CD1c-positive myeloid dendritic cell (primary cell): ENCODE measurements at regions not wholly inside any gene's neighbourhood (a gene's known extent, or its start where the extent isn't known, plus 50 kb on each side); places are given as distances from the start of the nearest gene placed in this dataset.

ENCODE experiments used
- DNase-seq: peaks from one replicate; pipeline ENCODE4 v3.0.0-alpha.2; 2016; ENCODE audit errors: extremely low spot score

- DNase-seq = no peak
Measured at GRCh38 chr16:85473323-85473722, 139.8 kb upstream of the GSE1 start.

DNA sequence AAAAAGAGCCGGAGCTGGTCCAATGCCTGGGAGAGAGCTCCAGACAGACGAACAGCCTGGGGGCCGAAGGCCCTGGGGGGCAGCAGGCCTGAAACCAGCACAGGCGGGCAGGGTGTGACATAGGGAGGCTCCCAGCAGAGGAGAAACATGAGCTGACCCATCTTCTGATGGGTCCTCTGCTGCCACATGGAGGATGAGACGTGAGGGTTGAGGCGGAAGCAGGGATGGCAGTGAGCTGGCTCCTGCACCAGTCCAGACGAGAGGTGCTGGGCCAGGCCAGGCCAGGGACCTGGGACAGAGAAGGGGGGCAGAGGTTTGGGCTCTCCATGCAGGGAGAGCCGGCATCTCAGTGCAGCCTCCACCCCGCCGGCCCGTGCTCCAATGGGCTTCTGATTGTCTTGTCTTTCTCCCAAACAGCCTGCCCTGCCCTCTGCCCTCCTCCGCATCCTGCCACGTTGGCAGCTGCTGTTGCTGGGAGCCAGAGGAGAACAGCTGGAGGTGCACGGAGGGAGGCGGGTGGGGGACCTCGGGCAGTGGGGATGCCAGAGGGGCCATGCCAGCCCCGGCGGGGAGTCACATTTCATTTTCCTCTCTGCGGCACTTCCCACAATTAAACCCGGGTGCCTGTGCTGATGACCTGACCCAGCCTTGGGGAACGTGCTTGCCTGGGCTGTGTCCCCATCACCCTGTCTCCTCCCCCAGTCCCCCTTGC, 139.1 kb upstream of the GSE1 start:
- DNase-seq = no peak

DNA sequence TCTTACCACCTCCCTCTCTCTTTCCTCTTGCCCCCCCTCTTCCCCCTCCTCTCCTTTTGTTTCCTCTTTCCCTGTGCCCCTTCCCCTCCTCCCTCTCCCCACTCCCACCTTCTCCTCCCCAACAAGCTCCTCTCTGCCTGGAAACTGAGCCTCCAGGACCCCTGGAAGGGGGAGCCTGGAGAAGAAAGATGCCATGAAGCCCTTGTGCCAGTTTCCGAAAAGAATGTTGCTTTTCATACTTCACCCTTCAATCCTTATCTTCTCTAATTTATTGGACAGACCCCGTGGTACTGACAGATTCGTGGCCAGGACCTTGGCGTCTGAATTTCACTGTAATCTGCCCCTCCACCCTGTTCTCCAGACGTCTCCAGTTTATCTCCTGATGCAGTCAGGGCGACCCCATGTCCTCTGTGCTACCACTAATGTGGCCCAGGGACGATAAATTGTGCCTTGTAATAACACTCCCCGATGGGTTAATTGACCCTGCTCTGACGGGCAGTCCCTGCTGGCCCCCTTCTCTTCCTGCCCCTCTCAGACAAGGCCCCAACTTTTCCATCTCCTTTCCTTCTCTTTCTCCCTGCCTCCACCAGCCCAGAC, 138.4 kb upstream of the GSE1 start:
- no peak for DNase-seq

DNA sequence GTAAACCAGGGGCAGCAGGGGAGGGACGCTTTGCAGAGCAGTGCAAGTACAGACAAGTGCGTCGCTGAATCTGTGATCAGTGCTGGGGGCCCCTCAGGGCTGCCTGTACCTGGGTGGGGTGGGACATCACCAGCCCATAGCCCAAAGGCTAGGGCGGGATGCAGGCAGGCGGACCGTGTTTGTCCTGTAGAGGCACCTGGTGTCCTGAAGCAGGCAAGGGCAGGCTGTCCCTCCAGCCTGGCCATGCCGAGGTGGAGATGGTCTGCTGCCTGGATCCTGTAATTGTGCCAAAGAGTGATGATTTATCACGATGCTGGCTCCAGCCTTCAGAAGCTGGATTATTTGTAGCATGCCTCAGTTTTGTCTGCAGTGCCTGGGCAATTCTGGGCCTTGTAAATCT, 137.9 kb upstream of the GSE1 start:
- DNase-seq = no peak

GRCh38 chr16:85475691-85476300, 137.3 kb upstream of the GSE1 start:
- DNase-seq = no peak

- DNase-seq = no peak
Measured at GRCh38 chr16:85476389-85476788, 136.7 kb upstream of the GSE1 start.

- DNase-seq = peak; percentile 1
Measured at GRCh38 chr16:85477801-85478363, 135.2 kb upstream of the GSE1 start.

DNA sequence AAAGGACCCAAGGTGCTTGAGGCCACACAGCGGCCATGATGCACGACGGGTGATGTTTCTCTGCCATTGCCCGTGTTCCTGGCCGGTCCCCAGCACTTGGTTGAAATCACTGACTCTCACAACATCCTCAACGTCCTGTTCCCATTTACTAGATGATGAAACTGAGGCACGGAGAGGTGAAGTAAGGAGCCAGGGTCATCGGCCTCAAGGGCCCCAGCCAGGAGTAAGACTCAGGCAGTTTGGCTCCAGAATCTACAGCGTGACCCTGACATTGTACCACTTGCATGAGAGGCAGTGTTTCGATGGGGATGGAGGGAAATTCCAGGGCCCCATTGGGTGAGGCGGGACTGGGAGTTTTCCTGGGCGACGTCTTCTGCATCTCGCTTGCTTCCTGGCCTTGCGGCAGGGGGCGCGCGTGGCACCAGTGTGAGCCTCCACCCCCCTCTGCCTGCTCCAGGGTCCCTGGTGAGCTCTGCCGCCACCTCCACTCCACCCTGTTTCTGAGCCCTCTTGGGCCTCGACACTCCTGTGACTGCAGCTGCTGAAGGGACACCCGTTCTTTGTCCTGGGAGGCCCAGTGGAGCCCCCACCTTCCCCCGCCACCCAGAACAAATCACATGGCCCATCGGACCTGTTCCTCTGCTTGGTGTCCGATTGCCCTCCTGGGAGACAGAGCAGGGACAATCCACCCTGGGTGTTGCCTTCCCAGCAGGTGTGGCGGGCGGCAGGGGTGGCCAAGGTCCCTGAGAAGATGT, 133.0 kb upstream of the GSE1 start:
- DNase-seq = peak; percentile 5

DNA sequence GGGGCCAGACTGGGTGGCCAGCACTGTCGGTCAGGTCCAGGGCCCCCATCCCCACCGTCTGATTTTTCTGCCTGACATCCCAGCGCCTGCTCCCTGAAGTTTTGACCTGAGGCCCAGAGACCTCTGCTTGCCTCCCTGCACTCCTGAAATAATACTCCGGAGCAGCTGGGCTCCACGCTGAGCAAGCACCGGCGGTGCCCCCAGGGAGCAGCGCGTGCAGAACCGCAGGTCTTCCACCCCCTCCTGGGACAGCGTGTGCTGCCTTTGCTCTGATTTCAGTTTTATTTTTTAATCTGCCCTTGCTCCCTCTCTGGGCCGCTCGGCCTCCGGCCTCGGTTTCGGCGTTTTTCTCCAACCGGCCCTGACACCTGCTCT, 132.4 kb upstream of the GSE1 start:
- no peak for DNase-seq

DNA sequence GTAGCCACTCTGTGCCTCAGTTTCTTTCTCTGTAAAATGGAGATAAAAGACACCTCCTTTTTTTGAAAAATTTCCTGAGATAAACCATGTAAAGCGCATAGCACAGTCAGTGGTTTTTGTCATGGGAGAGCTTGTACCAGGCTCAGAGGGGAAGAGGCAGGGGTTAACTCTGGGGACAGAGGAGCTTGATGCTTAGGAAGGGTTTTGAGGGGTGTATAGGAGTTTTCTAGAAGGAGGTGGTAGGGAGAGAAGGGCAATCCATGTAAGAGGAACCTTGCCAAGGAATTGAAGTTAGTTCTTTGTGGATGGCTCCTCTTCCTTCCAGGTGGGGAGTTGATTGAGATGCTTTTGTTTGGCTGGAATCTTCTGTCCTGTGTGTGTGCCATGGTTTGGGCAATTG, 131.9 kb upstream of the GSE1 start:
- DNase-seq = no peak

- DNase-seq = no peak
Measured at GRCh38 chr16:85481738-85482137, 131.4 kb upstream of the GSE1 start.

- no peak for DNase-seq
Measured at GRCh38 chr16:85483424-85483823, 129.7 kb upstream of the GSE1 start.

DNA sequence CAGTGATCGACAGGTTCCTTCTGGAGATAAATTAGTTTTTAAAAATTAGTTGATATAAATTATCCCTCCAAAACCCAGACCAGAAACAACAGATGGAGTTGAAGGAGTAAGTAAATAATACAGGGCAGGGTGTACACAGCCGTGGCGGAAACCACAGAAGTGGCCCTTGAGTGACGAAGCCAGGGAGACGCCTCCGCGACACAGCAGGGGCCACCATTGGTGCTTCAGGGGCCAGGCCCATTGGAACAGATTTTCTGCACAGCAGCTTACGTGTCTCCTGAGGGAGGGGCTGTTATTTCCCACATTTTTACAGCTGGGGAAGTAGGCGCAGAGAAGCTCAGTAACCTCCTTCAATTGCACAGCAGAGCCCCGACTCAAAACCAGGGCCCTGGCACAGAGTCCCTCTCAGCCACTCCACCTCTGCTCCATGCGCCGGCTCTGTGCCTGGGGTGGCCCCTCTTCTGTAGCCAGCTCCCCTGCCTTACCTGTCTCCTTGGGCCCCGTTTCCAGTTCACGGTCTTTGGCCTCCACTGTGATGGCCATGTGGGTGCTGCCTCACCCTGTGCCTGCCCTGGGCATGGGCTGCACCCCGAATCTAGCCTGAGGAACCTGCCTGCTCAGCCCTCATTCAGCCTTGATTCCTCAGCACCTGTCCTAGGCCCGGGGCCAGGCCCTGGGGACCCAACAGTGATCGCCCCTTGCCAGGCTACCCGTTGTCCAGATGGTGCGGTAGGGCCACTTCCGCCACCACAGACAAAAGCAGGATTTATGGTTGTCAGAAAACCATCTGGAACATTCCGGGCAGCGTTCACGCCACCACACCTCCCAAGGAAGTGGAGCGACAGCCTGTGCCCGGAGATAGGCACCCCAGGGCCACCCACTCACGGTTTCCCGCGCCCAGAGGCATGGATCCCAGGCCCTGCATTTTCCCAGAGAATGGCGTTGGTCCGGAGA, 128.5 kb upstream of the GSE1 start:
- DNase-seq = peak; percentile 25

DNA sequence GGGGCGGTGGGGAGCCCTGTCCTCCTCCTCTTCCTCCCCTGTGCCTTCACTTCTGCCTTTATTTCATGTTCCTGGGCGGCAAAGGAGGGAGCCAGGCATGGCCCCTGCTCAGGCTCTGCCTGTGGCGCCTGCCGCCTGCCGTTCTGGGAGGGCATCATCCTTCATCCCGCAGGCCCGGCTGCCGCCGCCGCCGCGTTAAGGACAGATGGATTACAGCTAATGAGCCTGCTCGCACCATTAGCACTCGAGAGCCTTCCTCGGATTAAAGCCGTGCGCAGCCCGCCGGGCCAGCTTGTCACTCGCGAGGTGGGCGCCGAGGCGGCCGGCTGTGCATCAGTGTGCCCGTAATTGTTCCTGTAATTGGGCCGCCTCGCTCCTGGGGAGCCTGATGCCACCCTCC, 127.7 kb upstream of the GSE1 start:
- DNase-seq = no peak

DNA sequence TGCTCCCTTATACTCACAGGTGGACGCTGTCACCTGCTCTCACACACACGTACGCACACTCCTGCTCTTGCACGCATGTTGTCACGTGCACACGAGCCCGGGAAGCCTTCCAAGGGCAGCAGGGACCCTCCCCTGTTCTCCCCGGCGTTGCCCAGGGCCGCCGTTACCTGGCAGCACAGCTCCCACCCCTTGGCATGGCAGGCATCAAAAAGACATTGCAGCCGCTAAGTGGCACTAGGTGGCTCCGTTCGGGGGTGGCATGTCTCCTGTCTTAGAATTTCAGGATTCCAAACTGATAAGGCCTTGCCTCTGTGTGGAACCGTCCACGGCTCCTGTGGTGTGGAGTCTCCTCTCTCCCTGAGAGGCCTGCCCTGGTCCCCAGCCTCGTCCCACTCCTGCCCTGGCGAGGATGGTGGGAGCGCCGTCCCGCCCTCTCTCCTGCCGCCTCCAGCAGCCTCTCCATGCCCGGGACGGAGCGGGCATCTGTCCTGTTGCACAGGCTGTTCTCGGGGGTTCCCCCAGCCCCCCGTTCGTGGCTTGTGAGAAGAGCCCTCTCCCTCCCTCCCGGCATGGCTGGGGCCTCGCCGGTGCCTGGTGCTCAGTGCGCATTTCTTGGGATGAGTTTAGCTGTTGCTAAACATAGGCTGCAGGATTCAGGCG, 126.7 kb upstream of the GSE1 start:
- DNase-seq = no peak

- DNase-seq = no peak
Measured at GRCh38 chr16:85488414-85488813, 124.7 kb upstream of the GSE1 start.

DNA sequence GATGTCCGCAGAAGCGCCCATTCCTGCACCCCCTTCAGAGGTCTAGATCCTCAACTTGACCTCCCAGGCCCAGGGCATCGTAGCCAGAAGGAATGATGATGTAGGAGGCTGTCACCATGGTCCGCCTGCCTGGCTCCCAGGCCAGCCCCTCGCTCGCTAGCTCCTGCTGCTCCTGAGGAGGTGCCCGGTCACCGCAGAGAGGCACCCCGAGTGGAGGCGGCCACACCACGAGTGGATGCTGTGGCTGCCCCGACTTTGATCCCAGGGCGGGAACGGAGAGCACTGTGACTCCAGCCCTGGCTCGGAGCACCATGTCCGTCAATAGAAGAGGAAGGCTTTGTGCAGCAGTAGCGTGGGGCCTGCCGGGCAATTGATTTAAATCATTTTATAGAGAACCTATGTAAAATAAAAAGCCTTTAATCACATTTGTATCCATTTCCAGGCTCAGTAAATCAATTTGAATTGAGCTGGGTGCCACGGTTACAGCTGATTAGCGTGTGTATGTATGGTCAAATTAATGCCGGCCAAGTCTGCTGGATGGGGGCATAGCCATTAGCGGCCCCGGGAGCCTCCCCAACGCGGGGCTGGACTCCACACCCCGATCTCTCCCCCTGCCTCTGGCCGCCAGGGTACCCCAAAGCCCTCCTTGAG, 122.6 kb upstream of the GSE1 start:
- no peak for DNase-seq

- peak; percentile 28 for DNase-seq
Measured at GRCh38 chr16:85491058-85491771, 121.9 kb upstream of the GSE1 start.

DNA sequence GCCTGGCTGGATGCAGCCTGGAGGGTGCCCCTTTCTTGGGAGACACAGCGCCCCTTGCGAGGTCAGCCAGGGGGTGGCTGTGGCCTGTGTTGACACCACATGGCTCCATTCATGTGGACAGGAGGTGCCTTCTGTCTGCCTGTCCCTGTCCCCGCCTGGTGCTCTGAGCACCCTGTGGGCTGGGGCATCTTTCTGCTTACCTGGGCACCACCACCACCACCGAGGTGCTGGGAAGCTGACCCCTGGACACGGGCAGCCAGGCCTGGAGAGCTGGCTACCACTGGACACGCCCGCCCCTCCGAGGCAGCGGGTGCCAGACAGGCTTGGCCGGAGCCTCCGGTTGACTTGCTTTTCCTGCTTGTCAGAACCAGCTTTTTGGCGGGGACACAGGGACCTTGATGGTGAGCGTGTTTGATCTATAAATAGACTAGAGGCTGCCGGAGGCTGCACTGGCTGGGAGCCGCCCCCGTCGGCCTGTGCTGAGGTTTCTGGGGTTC, 121.3 kb upstream of the GSE1 start:
- DNase-seq = no peak
